Left forelimb (tissue), 1 donor: ENCODE measurements at regions not wholly inside any gene's neighbourhood (a gene's known extent, or its start where the extent isn't known, plus 50 kb on each side); places are given as distances from the start of the nearest gene placed in this dataset.
"Not testable (repeated sequence)": the region's sequence is repeated elsewhere in the genome, so short reads cannot be mapped to it uniquely, and the experiment has no call there.

Experiments used
- DNase-seq: peaks from one replicate; pipeline ENCODE4 v3.0.0-alpha.2; 2018; ENCODE audit warnings: low spot score

GRCh38 chr12:8282181-8282580 lies 54.8 kb upstream of the FAM90A1 start:
- DNase-seq, result not testable (repeated sequence)

GRCh38 chr12:8285681-8286080 lies 58.3 kb upstream of the FAM90A1 start:
- DNase-seq, result not testable (repeated sequence)

- not testable (repeated sequence) for DNase-seq
These were observed 64.3 kb upstream of the FAM90A1 start for GRCh38 chr12:8291764-8292163.

GRCh38 chr12:8294662-8295061 lies 67.2 kb upstream of the FAM90A1 start:
- DNase-seq, result not testable (repeated sequence)

GRCh38 chr12:8308611-8309010 lies 81.2 kb upstream of the FAM90A1 start:
- not testable (repeated sequence) for DNase-seq

- not testable (repeated sequence) for DNase-seq
These were observed 88.6 kb upstream of the FAM90A1 start for GRCh38 chr12:8315997-8316396.

- not testable (repeated sequence) for DNase-seq
These were observed 90.3 kb upstream of the FAM90A1 start for GRCh38 chr12:8317675-8318074.

- DNase-seq, result peak; percentile 55
These were observed 92.9 kb upstream of the FAM90A1 start for GRCh38 chr12:8320251-8320730.

- not testable (repeated sequence) for DNase-seq
These were observed 93.5 kb upstream of the FAM90A1 start for GRCh38 chr12:8320791-8321370.

- not testable (repeated sequence) for DNase-seq
These were observed 97.9 kb upstream of the FAM90A1 start for GRCh38 chr12:8325145-8325839.

GRCh38 chr12:8328835-8329234 lies 101.4 kb upstream of the FAM90A1 start:
- DNase-seq, result not testable (repeated sequence)

- not testable (repeated sequence) for DNase-seq
These were observed 105.0 kb upstream of the FAM90A1 start for GRCh38 chr12:8332373-8332772.

- DNase-seq, result not testable (repeated sequence)
These were observed 104.7 kb upstream of the CLEC6A start for GRCh38 chr12:8351073-8351472.

GRCh38 chr12:8354741-8355140 lies 101.0 kb upstream of the CLEC6A start:
- DNase-seq, result not testable (repeated sequence)

- not testable (repeated sequence) for DNase-seq
These were observed 100.2 kb upstream of the CLEC6A start for GRCh38 chr12:8355531-8355930.

GRCh38 chr12:8373744-8374143 lies 82.0 kb upstream of the CLEC6A start:
- DNase-seq, result not testable (repeated sequence)

GRCh38 chr12:8375122-8375521 lies 80.6 kb upstream of the CLEC6A start:
- DNase-seq, result not testable (repeated sequence)

GRCh38 chr12:8377756-8378155 lies 78.0 kb upstream of the CLEC6A start:
- DNase-seq, result not testable (repeated sequence)

- not testable (repeated sequence) for DNase-seq
These were observed 73.2 kb upstream of the CLEC6A start for GRCh38 chr12:8382556-8382955.

- not testable (repeated sequence) for DNase-seq
These were observed 71.1 kb upstream of the CLEC6A start for GRCh38 chr12:8384686-8385085.

GRCh38 chr12:8385431-8385830 lies 70.3 kb upstream of the CLEC6A start:
- DNase-seq, result not testable (repeated sequence)

- not testable (repeated sequence) for DNase-seq
These were observed 69.1 kb upstream of the CLEC6A start for GRCh38 chr12:8386661-8387060.

GRCh38 chr12:8389296-8389695 lies 66.5 kb upstream of the CLEC6A start:
- not testable (repeated sequence) for DNase-seq
